SKM-1 treated with dmso at 0.1 percent for 144 hours (cell line): ENCODE measurements at regions not wholly inside any gene's neighbourhood (a gene's known extent, or its start where the extent isn't known, plus 50 kb on each side); places are given as distances from the start of the nearest gene placed in this dataset.
A peak's percentile ranks its signal among the peaks of the same experiment; 100 is the strongest.

ENCODE experiments used
- DNase-seq: peaks from one replicate; lab custom pipeline; 2025; ENCODE audit not compliant: unreplicated experiment; lab: John Stamatoyannopoulos, UW

GRCh38 chr4:123974386-123975149, 578.0 kb downstream of the SPRY1 start:
- no peak for DNase-seq

- no peak for DNase-seq
Observed at GRCh38 chr4:123976285-123976684, 579.7 kb downstream of the SPRY1 start.

GRCh38 chr4:123976819-123977218, 580.2 kb downstream of the SPRY1 start:
- no peak for DNase-seq

GRCh38 chr4:123977641-123978081, 581.1 kb downstream of the SPRY1 start:
- no peak for DNase-seq

- no peak for DNase-seq
Observed at GRCh38 chr4:123978637-123979036, 582.0 kb downstream of the SPRY1 start.

GRCh38 chr4:123980736-123981300, 584.2 kb downstream of the SPRY1 start:
- DNase-seq = no peak

- DNase-seq = no peak
Observed at GRCh38 chr4:123984886-123985285, 588.3 kb downstream of the SPRY1 start.

GRCh38 chr4:123986268-123986798, 589.7 kb downstream of the SPRY1 start:
- no peak for DNase-seq

- DNase-seq = no peak
Observed at GRCh38 chr4:123987408-123987807, 590.8 kb downstream of the SPRY1 start.

- DNase-seq = no peak
Observed at GRCh38 chr4:123990310-123990870, 593.8 kb downstream of the SPRY1 start.

- no peak for DNase-seq
Observed at GRCh38 chr4:123994917-123995316, 598.3 kb downstream of the SPRY1 start.

- DNase-seq = no peak
Observed at GRCh38 chr4:123995936-123996335, 599.3 kb downstream of the SPRY1 start.

- DNase-seq = no peak
Observed at GRCh38 chr4:123996718-123997510, 600.3 kb downstream of the SPRY1 start.

- peak; percentile 43 for DNase-seq
Observed at GRCh38 chr4:123997776-123998449, 601.3 kb downstream of the SPRY1 start.

GRCh38 chr4:124000233-124000632, 603.6 kb downstream of the SPRY1 start:
- DNase-seq = no peak

GRCh38 chr4:124015766-124016165, 619.2 kb downstream of the SPRY1 start:
- DNase-seq = no peak

- no peak for DNase-seq
Observed at GRCh38 chr4:124017185-124017785, 620.7 kb downstream of the SPRY1 start.

- DNase-seq = no peak
Observed at GRCh38 chr4:124018383-124019317, 622.1 kb downstream of the SPRY1 start.
